Panc1 (cell line): ENCODE measurements at regions not wholly inside any gene's neighbourhood (a gene's known extent, or its start where the extent isn't known, plus 50 kb on each side); places are given as distances from the start of the nearest gene placed in this dataset.

Experiments used
- ATAC-seq: fragments of 200-7000 bp; cut with Tn5 transposase; 2 replicates; pipeline ENCODE4 v1.9.1; 2020; ENCODE audit warnings: mild to moderate bottlenecking, moderate library complexity
- BruUV-seq: library from RNA; stranded (reverse); fragments of 400-500 nt; replicated peaks from 2 replicates; lab custom pipeline; 2021; lab: Mats Ljungman, UMichigan
- CTCF ChIA-PET: fragments of 300-600 bp; sonication (Branson Sonifier 250); formaldehyde crosslinking; loops from one replicate; lab custom pipeline; 2022; ENCODE audit warnings: antibody characterized with exemption; lab: Charles Lee
- POLR2A ChIA-PET: fragments of 300-600 bp; sonication (Branson Sonifier 250); formaldehyde crosslinking; loops from one replicate; lab custom pipeline; 2022; ENCODE audit warnings: antibody characterized with exemption; lab: Charles Lee
- DNase-seq: peaks from one replicate; pipeline ENCODE4 v3.0.0-alpha.2; 2010; ENCODE audit warnings: low read depth, low spot score
- H3K27ac ChIP-seq: 2 replicates; pipeline ENCODE4 v1.5.1; 2011; ENCODE audit warnings: mild to moderate bottlenecking, low read length, inconsistent platforms
- H3K27me3 ChIP-seq: fragments of 200-500 bp; sonication (Bioruptor generic); 2 replicates; pipeline ENCODE4 v1.6.0; 2014; ENCODE audit warnings: low read length, inconsistent platforms; ENCODE audit not compliant: control insufficient read depth, insufficient read depth
- H3K36me3 ChIP-seq: fragments of 200-500 bp; sonication (Bioruptor generic); 2 replicates; pipeline ENCODE4 v1.5.1; 2014; ENCODE audit warnings: inconsistent platforms, mild to moderate bottlenecking, low read length, moderate library complexity; ENCODE audit not compliant: control insufficient read depth, insufficient read depth
- H3K4me1 ChIP-seq: 2 replicates; pipeline ENCODE4 v1.5.1; 2011; ENCODE audit warnings: inconsistent platforms, mild to moderate bottlenecking, low read length, moderate library complexity; ENCODE audit not compliant: control insufficient read depth, insufficient read depth
- H3K4me3 ChIP-seq, 2 experiments: 2 replicates each; pipeline ENCODE4 v1.5.1; 2011 to 2012; ENCODE audit warnings: low read depth in 2 of 2, low read length in 2 of 2, mild to moderate bottlenecking in 2 of 2, inconsistent platforms in 1 of 2, moderate library complexity in 1 of 2
- H3K9me3 ChIP-seq: fragments of 200-500 bp; sonication (Bioruptor generic); 2 replicates; pipeline ENCODE4 v1.5.1; 2014; ENCODE audit warnings: low read depth, mild to moderate bottlenecking, inconsistent platforms, low read length, moderate library complexity; ENCODE audit not compliant: control insufficient read depth, insufficient read depth
- POLR2AphosphoS5 ChIP-seq: IDR thresholded peaks from 2 replicates; pipeline ENCODE4 v1.6.1; 2012; ENCODE audit warnings: mild to moderate bottlenecking, low read depth, low read length, moderate library complexity
- SIN3A ChIP-seq: IDR thresholded peaks from 2 replicates; pipeline ENCODE4 v1.6.1; 2012; ENCODE audit warnings: low read depth, mild to moderate bottlenecking, low read length, moderate library complexity, borderline replicate concordance; ENCODE audit not compliant: insufficient read depth
- TCF7L2 ChIP-seq: IDR thresholded peaks from 2 replicates; pipeline ENCODE4 v1.6.1; 2011; ENCODE audit warnings: mild to moderate bottlenecking, low read depth, low read length, inconsistent platforms
- in situ Hi-C: cut with HindIII; loops from 2 replicates; pipeline ENCODE4 v1.10.0; 2016; ENCODE audit warnings: low sequenced_read_pairs, low pct_unique_long_range_greater_than_20kb
- intact Hi-C: fragments of 100-400 bp; cut with micrococcal nuclease; formaldehyde crosslinking; loops from one replicate; pipeline ENCODE4 v1.10.0; 2022; ENCODE audit not compliant: unreplicated experiment
- TF ChIP-seq, protein P1 (sequence below): fragments of 450-650 bp; IDR thresholded peaks from 2 replicates; pipeline ENCODE4 v1.5.1; 2017; ENCODE audit warnings: mild to moderate bottlenecking
- TF ChIP-seq, protein P2 (sequence below), 2 experiments: IDR thresholded peaks; 2 replicates each; pipeline ENCODE4 v1.6.1; 2011 to 2012; ENCODE audit warnings: low read depth in 2 of 2, control low read depth in 1 of 2, low read length in 1 of 2, mild to moderate bottlenecking in 1 of 2, moderate library complexity in 1 of 2; ENCODE audit not compliant: insufficient read depth in 1 of 2

- DNase-seq (no peak), ATAC-seq (no peak)
- H3K4me1 ChIP-seq: no peaks in the 10 kb centered on the region
- intact Hi-C loops (no loop called here), in situ Hi-C loops (no loop called here)
- no TSS peak for BruUV-seq
- ChIA-PET CTCF (no interaction called here), POLR2A (no interaction called here)
- H3K9me3 ChIP-seq: no peaks in the 10 kb centered on the region
- no peak overlapping the region for H3K27ac ChIP-seq
- no peak overlapping the region for H3K4me3 ChIP-seq
- no peaks in the 10 kb centered on the region for H3K36me3 ChIP-seq
- no peaks in the 10 kb centered on the region for H3K27me3 ChIP-seq
- TF ChIP-seq POLR2AphosphoS5 (no peak), SIN3A (no peak), TCF7L2 (no peak)
- TF ChIP-seq, protein P1, sequence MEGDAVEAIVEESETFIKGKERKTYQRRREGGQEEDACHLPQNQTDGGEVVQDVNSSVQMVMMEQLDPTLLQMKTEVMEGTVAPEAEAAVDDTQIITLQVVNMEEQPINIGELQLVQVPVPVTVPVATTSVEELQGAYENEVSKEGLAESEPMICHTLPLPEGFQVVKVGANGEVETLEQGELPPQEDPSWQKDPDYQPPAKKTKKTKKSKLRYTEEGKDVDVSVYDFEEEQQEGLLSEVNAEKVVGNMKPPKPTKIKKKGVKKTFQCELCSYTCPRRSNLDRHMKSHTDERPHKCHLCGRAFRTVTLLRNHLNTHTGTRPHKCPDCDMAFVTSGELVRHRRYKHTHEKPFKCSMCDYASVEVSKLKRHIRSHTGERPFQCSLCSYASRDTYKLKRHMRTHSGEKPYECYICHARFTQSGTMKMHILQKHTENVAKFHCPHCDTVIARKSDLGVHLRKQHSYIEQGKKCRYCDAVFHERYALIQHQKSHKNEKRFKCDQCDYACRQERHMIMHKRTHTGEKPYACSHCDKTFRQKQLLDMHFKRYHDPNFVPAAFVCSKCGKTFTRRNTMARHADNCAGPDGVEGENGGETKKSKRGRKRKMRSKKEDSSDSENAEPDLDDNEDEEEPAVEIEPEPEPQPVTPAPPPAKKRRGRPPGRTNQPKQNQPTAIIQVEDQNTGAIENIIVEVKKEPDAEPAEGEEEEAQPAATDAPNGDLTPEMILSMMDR: no peak
- TF ChIP-seq, protein P2, sequence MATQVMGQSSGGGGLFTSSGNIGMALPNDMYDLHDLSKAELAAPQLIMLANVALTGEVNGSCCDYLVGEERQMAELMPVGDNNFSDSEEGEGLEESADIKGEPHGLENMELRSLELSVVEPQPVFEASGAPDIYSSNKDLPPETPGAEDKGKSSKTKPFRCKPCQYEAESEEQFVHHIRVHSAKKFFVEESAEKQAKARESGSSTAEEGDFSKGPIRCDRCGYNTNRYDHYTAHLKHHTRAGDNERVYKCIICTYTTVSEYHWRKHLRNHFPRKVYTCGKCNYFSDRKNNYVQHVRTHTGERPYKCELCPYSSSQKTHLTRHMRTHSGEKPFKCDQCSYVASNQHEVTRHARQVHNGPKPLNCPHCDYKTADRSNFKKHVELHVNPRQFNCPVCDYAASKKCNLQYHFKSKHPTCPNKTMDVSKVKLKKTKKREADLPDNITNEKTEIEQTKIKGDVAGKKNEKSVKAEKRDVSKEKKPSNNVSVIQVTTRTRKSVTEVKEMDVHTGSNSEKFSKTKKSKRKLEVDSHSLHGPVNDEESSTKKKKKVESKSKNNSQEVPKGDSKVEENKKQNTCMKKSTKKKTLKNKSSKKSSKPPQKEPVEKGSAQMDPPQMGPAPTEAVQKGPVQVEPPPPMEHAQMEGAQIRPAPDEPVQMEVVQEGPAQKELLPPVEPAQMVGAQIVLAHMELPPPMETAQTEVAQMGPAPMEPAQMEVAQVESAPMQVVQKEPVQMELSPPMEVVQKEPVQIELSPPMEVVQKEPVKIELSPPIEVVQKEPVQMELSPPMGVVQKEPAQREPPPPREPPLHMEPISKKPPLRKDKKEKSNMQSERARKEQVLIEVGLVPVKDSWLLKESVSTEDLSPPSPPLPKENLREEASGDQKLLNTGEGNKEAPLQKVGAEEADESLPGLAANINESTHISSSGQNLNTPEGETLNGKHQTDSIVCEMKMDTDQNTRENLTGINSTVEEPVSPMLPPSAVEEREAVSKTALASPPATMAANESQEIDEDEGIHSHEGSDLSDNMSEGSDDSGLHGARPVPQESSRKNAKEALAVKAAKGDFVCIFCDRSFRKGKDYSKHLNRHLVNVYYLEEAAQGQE (IDR thresholded peaks at IDR 0.05; ENCODE audit: insufficient read depth in 1 of 2, low read depth in 2 of 2, low read length in 1 of 2): no peak
These were observed 355.4 kb upstream of the SLC24A2 start for GRCh38 chr9:20144197-20144596.

DNA sequence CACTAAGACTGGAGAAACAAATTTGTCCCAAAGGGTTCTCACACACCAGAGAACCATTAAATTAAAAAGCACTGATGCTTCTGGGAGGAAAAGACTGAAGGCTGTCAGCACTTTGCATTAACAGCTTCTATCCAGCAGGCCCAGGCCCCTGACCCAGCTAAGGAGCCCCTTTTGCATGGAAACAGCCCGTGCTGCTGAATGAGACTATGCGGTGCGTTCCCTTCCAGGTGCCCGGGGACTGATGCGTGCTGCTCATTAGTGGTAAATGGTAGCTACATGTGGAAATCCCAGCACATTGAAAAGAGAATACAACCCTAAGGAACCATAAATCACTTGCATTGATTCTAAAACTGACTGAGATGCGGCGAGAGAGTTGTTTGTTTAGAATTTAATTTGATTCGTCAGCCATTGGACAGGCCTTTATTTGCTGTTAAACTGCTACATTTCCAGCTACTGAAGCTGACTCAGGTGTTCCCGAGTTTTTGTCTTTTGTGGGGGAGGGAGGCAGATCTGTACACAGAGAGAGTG is 351.0 kb upstream of the SLC24A2 start:
- no peaks in the 10 kb centered on the region for H3K27me3 ChIP-seq
- ChIA-PET POLR2A (no interaction called here), CTCF (no interaction called here)
- no peaks in the 10 kb centered on the region for H3K9me3 ChIP-seq
- ATAC-seq: no peak
- H3K36me3 ChIP-seq: no peaks in the 10 kb centered on the region
- no peak overlapping the region for H3K27ac ChIP-seq
- H3K4me3 ChIP-seq: no peak overlapping the region
- in situ Hi-C loops (no loop called here), intact Hi-C loops (no loop called here)
- no TSS peak for BruUV-seq
- no peaks in the 10 kb centered on the region for H3K4me1 ChIP-seq
- TF ChIP-seq, protein P2 (IDR thresholded peaks at IDR 0.05; ENCODE audit: insufficient read depth in 1 of 2, low read depth in 2 of 2, low read length in 1 of 2): no peak
- TF ChIP-seq SIN3A (no peak), POLR2AphosphoS5 (no peak), TCF7L2 (no peak)
- TF ChIP-seq, protein P1: no peak
- no peak for DNase-seq
